NAMALWA (cell line): ENCODE measurements at regions not wholly inside any gene's neighbourhood (a gene's known extent, or its start where the extent isn't known, plus 50 kb on each side); places are given as distances from the start of the nearest gene placed in this dataset.
"Not testable (repeated sequence)": the region's sequence is repeated elsewhere in the genome, so short reads cannot be mapped to it uniquely, and the experiment has no call there.

Experiments
- DNase-seq: peaks from one replicate; pipeline ENCODE4 v3.0.0-alpha.2; 2015; ENCODE audit warnings: low spot score

DNA sequence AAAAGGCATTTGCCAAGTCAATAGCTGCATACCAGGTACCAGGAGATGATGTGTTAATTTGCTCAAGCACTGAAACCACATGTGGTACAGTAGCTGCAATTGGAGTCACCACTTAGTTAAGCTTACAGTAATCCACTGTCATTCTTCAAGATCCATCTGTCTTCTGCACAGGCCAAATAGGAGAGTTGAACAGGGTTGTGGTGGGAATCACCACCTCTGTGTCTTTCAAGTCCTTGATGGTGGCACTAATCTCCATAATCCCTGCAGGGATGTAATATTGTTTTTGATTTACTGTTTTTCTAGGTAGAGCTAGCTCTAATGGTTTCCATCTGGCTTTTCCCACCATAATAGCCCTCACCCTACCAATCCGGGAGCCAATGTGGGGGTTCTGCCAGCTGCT, 91.9 kb downstream of the FCRL5 start:
- no peak for DNase-seq

DNA sequence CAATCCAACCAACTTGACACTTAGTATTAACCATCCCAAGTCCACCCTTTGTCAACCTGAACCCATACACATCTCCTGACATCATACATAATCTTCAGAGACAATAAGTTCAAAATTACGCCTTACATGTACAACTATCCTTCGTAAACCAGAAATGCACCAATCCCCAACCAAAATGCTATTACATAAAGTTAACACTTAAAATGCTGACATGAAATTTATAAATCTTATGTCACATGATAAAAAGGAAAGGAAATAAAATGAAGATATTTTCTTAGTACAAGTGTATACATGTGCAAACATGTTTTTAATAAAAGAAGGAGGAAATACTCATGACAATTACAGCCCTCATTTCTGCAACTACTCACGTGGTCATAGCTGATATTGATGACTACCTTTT, 95.0 kb downstream of the FCRL5 start:
- no peak for DNase-seq

DNA sequence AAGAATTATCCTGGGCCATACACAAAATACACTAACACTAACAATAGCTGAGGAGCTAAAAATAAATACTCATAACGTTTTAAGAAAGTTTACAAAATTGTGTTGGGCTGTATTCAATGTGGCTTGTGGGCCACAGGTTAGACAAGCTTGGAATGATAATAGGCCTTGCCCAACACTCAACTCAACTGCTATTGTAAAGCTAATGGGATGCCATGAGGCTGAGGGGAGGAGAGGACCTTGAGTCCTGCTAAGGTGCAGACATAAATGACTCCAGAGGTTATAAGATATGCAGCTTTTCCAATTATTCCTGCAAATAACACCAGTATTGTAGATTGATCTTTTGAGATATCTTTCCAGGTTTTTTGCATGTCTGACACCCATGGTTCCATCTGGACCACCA, 97.0 kb downstream of the FCRL5 start:
- DNase-seq = no peak

DNA sequence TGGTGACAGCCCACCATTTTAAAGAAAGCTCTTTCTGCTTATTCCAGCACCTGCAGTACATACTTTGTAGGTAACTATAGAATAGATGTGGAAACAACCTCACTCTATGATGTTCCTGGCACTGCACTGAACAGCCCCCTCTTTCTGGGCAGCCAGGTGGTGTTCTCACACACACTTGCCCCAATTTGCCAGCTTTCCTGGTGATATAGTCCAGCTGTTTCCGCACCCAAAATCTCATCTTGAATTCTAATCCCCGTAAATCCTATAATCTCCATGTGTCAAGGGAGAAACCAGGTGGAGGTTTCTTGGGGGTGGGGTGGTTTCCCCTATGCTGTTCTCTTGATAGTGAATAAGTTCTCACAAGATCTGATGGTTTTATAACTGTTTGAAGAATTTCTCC, 102.2 kb downstream of the FCRL5 start:
- DNase-seq = no peak

DNA sequence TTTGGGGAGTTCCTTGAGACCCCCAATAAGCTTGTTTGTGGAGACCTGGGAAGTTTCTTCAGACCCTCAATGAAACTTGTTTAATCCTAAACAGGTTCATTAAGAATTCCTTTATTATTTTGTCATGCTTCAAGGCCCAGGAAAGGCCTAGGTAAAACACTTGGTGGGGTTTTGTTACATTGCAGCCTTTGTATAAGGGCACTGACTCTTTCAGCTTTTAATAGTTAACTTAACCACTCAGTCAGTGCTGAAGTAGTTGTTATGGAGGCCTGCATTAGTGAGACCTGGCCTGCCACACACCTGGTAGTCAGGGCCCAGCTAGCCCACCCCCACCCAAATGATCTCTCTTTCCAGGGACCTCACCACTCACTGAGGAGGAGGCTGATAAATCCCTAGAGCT, 103.7 kb downstream of the FCRL5 start:
- DNase-seq = no peak

DNA sequence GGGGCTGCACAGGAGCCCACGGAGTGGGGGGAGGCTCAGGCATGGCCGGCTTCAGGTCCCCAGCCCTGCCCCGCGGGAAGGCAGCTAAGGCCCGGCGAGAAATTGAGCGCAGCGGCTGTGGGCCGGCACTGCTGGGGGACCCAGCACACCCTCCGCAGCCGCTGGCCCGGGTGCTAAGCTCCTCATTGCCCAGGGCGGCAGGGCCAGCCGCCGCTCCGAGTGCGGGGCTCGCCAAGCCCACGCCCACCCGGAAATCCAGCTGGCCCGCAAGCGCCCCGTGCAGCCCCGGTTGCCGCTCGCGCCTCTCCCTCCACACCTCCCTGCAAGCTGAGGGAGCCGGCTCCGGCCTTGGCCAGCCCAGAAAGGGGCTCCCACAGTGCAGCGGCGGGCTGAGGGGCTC, 106.0 kb downstream of the FCRL5 start:
- DNase-seq = not testable (repeated sequence)

DNA sequence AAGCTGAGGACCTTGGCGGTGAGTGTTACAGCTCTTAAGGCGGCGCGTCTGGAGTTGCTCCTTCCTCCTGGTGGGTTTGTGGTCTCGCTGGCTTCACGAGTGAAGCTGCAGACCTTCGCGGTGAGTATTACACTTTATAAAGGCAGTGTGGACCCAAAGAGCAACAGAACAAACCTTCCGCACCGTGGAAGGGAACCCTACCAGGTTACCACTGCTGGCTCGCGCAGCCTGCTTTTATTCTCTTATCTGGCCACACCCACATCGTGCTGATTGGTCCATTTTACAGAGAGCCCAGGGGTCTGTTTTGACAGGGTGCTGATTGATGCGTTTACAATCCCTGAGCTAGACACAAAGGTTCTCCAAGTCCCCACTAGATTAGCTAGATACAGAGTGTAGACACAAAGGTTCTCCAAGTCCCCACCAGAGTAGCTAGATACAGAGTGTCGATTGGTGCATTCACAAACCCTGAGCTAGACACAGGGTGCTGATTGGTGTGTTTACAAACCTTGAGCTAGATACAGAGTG, 106.6 kb downstream of the FCRL5 start:
- DNase-seq = not testable (repeated sequence)

DNA sequence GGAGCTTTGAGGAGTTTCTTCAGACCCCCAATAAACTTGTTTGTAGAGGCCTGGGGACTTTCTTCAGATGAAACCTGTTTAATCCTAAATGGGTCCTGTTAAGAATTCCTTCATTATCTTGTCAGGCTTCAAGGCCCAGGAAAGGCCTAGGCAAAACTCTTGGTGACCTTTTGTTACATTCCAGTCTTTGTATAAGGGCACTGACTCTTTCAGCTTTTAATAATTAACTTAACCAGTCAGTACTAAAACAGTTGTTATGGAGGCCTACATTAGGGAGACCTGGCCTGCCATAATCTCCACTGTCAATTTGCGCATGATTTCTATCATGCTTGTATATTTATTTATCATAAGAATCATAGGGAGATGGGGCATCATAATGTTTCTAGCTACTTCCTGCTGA, 110.2 kb downstream of the FCRL5 start:
- DNase-seq = no peak

DNA sequence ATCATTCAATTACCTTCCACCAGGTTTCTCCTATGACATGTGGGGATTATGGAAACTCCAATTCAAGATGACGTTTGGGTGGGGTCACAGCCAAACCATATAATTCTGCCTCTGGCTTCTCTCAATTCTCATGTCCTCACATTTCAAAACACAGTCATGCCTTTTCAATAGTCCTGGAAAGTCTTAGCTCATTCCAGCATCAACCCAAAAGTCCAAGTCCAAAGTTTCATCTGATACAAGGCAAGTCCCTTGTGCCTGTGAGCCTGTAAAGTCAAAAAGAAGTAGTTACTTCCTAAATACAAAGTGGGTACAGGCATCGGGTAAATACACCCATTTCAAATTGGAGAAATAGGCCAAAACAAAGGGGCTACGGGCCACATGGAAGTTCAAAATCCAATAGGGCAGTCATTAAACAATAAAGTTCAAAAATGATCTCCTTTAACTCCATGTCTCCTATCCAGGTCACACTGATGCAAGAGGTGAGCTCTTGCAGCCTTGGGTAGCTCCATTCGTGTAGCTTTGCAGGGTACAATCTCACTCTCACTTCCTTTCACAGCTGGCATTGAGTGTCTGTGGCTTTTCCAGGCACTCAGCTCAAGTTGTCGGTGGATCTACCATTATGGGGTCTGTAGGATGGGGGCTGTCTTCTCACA, 112.9 kb downstream of the FCRL5 start:
- no peak for DNase-seq

DNA sequence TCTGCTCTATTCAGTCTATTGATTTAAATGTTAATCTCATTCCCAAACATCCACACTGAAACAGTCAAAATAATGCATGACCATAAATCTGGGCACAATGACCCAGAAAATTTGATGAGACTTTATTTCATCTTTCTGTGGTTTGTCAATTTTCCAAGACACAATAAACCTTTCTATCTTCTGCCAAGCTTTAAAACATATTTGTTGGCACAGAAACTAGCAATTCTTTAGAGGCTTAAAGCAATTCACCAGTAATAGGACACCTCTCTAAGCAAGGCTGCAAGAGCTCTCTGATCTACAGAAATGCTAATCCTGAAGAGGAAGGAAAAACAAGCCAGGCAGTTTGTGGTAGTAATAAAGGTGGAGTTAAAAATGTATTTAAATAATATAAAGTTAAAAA, 113.7 kb downstream of the FCRL5 start:
- no peak for DNase-seq

DNA sequence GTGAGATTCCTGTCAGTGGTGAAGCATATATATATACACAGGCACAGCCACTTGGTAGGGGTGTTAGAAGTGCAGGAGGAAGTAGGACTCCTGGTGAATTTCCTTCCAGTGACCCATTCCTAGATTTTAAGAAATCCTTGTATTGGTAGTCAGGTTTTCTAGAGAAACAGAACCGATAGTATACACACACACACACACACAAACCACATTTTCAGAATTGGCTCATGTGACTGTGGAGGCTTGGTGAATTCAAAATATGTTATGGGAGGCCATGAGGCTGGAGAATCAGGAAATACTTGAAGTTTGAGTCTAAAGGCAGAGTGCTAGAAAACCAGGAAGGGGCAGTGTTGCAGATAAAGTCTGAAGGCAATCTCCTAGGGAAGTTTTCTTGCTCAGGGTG, 114.2 kb downstream of the FCRL5 start:
- no peak for DNase-seq

DNA sequence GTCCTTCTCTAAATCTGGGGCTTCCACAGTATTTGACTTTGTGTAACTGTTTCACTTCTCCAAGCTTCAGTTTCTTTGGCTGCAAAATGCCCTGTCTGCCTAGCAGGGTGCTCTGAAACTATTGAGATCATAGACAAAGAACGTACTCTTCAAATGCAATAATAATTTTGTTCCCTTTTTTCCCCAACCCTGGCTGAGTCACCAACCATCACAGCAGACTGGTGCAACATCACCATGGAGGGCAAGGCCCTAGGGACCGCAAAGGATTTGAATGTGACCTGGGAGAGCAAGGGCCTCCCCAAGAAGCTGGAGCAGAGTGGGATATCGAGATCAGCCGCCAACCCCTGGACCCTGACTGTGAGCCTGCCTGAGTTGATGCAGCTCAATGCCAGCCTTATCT, 115.0 kb downstream of the FCRL5 start:
- no peak for DNase-seq

DNA sequence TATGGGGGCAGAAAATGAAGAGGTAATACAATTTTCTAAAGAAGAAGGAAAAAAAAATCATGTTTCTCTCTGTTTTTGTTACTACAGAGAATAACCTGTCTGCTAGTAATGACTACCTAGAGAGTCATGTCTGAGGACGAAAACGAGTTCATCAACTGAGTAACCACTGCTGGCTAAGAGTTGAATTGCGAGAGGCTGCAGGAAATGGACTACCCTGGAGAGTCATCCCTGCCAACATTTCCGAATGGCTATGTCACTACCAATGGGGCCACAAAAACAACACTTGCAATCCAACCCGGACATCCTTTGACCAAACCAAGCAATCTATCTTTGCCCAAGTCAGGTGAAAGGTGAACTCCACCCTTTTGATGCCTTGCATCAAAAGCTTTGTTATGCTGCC, 120.6 kb downstream of the FCRL5 start:
- no peak for DNase-seq

DNA sequence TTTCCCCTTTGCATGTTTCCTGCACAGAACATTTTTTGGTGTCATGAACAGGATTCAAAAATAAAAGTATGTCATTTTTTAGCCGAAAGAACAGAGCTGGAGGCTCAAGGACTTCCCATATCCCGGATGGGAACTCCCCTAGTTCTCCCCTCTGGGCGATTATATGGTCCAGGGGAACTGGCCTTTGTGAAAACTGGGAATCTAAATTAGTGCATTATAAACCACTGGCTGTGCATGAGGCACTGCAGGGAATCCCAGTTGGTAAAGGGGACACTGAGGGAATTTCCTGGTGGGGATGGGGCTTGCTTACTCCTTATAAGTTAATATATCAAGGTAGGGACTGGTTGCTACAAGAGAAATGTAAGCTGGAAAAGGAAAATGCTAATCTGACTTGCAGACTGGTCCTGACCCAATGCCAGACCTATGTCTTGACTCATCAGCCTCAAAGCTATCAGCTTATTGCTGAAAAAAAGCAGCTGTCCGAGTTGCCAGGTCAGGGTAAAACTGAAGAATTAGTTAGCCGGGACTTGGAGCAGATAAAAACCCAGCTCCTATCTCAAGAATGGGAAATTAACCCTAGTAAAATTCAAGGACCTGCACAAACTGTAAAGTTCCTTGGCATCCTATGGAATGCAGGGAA, 122.6 kb downstream of the FCRL5 start:
- DNase-seq = no peak

DNA sequence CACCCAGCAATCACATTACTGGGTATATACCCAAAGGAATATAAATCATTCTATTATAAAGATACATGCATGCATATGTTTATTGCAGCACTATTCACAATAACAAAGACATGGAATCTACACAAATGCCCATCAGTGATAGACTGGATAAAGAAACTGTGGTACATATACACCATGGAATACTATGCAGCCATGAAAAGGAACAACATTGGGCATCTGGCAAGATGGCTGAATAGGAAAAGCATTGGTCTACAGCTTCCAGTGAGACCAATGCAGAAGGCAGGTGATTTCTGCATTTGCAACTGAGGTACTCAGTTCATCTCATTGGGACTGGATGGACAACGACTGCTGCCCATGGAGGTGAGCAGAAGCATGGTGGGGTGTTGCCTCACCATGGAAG, 128.6 kb downstream of the FCRL5 start:
- DNase-seq = not testable (repeated sequence)

DNA sequence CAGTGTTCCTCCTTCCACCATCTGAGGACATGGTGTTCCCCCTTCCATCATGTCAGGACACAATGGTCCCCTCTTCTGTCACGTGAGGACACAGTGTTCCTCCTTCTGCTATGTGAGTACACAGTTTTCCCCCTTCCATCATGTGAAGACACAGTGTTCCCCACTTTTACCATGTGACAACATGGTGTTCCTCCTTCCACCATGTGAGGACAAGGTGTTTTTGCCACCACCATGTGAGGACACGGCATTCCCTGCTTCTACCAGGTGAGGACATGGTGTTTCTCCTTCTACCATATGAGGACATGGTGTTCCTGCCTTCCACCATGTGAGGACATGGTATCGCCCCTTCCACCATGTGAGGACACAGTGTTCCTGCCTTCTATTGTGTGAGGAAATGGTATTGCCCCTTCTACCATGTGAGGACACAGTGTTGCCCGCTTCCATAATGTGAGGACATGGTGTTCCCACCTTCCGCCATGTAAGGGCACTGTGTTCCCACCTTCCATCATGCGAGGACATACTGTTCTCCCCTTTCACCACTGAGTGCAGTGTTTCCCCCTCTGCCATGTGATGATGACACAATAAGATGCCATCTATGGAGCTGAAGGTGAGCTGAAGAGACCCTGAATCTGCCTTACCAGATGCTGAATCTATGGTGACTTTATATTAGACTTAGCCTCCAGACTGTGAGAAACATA, 132.3 kb downstream of the FCRL5 start:
- no peak for DNase-seq

DNA sequence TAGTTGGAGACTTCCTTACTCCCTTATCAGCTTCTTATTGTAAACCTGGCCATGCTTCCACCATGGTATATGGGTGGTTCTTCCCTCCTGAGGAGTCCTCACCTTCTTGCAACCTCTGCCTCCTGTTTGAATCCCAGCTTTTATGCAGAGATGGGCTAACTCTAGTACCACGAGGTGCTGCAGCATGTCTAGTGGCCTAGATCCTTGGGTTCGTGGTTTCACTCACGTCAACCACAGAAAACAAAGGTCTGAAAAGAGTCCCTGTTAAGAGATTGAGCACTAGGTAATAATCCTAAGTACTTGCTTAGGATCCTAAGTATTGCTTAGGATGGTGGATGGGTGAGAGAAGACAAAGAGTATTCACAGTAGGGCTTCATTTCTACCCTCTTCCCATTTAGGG, 133.7 kb downstream of the FCRL5 start:
- no peak for DNase-seq

DNA sequence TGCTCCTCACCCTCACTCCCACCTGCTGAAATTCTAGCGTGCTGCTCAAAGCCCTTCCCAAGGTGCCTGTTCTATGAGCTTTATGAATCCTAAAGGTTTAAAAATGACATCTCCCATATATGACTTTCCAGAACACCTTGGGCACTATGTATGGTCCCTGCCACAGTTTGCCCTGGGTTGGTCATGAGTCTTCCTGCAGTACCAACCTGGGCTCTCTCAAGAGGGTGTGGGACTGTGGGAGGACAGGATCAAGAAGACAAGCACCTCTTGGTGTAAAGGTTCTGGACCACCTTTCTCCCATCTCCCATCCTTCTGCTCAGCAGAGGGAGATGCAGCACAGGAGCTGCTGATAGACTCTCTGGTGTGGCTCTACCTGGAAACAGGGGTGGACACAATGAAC, 134.1 kb downstream of the FCRL5 start:
- DNase-seq = no peak

DNA sequence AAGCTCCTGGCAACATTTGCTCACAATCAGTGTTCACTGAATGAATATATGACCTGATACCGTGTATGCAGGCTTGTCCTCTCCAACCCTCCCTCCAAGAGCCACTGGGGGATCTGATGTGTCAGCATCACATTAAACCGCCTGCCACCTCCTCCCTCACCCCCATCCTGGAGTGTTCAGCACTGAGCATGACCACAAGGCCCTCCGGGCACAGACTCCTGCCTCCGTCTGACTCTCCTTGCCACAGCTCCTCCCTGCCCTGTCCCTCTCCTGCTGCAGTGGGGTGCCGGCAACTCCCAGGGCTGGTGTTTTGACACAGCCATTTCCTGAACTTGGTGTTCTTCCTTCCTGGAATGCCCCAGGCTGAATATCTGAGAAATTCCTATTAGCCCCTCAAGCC, 136.7 kb downstream of the FCRL5 start:
- no peak for DNase-seq

DNA sequence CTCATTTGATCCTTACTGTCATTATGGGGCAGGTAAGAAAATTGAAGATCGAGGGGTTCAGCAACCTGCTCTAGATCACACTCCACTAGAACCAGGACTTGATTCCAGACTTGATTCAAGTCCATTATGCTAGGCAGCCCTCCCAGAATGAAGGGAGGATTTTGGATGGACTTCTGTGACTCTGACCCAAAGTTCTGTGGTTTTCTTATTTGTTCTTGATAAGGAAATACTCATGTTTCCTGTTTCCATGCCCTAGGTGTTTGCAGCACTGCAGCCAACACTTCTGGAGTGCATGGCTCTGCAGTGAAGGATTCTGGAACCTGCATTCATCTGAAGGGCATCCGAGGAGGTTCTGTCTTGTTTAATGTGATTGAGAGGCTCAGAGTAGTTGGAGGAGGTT, 140.0 kb downstream of the FCRL5 start:
- no peak for DNase-seq

DNA sequence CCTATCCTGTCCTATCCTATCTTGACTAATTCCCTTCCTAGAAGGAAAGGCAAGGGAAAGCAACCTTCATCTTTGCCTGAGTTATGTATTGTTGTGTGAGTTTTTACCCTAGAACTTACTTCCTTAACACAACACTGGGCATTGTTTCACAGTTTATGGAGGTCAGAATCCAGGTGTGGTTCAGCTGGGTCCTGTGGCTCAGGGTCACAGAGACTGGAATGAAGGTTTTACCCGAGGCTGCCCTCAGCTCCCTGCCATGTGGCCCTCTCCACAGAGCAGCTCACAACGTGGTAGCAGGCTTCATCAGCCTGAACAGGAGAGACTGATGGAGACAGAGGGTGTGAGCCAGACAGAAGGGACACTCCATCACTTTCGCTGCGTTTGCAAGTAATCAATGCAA, 140.5 kb downstream of the FCRL5 start:
- no peak for DNase-seq

DNA sequence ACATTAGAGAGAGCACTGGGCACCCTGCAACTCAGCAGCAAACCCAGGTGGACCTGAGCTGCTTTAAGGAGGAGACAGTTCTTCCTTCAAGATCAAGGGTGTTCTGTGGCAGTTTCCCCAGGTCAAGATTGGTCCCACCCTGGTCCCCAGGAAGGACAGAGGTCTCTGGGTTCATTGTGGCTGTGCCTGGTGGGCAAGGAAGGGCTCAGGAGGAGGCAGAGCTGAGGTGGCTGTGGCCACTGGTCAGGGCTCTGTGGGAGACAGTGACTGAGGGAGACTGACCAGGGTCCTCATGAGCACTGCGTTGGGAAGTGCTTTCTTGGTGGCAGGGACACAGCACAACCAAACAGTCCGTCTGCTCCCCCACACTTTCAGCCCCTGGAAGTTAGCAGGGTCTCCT, 141.3 kb downstream of the FCRL5 start:
- no peak for DNase-seq

DNA sequence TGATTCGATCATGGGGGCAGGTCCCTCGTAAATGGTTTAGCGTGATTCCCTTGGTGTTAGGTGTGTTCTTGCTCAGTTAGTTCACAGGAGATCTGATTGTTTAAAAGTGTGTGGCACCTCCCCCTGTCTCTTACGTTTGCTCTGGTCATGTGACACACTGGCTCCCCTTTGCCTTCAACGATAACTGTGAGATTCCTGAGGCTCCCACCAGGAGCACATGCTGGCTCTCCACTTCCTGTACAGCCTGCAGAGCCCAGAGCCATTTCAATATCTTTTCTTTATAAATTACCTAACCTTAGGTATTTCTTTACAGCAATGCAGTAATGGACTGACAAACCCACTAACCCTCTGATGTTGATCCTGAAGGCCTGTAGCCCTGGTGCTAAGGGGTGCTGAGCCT, 141.9 kb downstream of the FCRL5 start:
- no peak for DNase-seq

DNA sequence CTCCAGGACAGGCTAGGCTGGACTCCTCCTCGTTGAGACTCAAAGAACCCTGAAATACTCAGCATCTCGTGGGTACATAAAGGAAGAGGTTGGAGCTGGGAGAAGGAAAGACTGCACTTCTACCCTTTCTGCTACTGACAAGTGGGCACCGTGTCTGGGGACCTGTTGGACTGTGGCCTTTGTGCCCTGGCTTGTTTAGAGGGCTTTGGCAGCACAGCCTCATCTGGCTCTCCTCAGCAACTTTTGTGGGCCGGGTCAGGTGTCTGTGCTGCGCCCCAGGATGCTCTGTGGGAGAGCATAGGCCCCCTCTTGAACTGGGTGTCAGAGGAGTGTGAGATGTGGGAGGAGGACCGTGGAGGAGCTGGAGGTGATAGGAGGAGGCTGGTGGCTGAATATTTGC, 142.4 kb downstream of the FCRL5 start:
- DNase-seq = no peak
